Skeletal muscle satellite cell (primary cell): ENCODE measurements at regions not wholly inside any gene's neighbourhood (a gene's known extent, or its start where the extent isn't known, plus 50 kb on each side); places are given as distances from the start of the nearest gene placed in this dataset.

Experiments
- H3K27me3 ChIP-seq: 2 replicates; pipeline ENCODE4 v1.7.0; 2013; ENCODE audit warnings: low read length; ENCODE audit not compliant: control insufficient read depth, insufficient read depth
- H3K36me3 ChIP-seq: 2 replicates; pipeline ENCODE4 v1.7.0; 2013; ENCODE audit warnings: mild to moderate bottlenecking, control low read depth, low read length; ENCODE audit not compliant: insufficient read depth
- H3K4me1 ChIP-seq: 2 replicates; pipeline ENCODE4 v1.7.0; 2013; ENCODE audit warnings: low read length; ENCODE audit not compliant: control insufficient read depth, insufficient read depth
- H3K4me2 ChIP-seq: 2 replicates; pipeline ENCODE4 v1.7.0; 2013; ENCODE audit warnings: mild to moderate bottlenecking, low read length
- H3K4me3 ChIP-seq: 2 replicates; pipeline ENCODE4 v1.7.0; 2013; ENCODE audit warnings: low read length
- H3K9ac ChIP-seq: 2 replicates; pipeline ENCODE4 v1.7.0; 2013; ENCODE audit warnings: mild to moderate bottlenecking, low read depth, low read length, moderate library complexity
- H3K9me3 ChIP-seq: replicated peaks from 2 replicates; pipeline ENCODE4 v1.7.0; 2013; ENCODE audit warnings: mild to moderate bottlenecking, control low read depth, low read length

GRCh38 chr1:228850141-228851100 lies 115.1 kb downstream of the RHOU start:
- Histone ChIP-seq H3K4me1 (no peaks in the 10 kb centered on the region), H3K36me3 (no peaks in the 10 kb centered on the region), H3K4me3 (no peak overlapping the region), H3K9me3 (no peaks in the 10 kb centered on the region), H3K4me2 (no peak overlapping the region), H3K9ac (no peak overlapping the region), H3K27me3 (peaks cover 4% of the 10 kb centered on the region)

- no peak overlapping the region for H3K4me3 ChIP-seq
- peaks cover 4% of the 10 kb centered on the region for H3K27me3 ChIP-seq
- no peak overlapping the region for H3K4me2 ChIP-seq
- H3K9ac ChIP-seq: no peak overlapping the region
- H3K36me3 ChIP-seq: no peaks in the 10 kb centered on the region
- H3K9me3 ChIP-seq: no peaks in the 10 kb centered on the region
- H3K4me1 ChIP-seq: no peaks in the 10 kb centered on the region
These were observed 115.9 kb downstream of the RHOU start for GRCh38 chr1:228851193-228851592.

- Histone ChIP-seq H3K4me3 (no peak overlapping the region), H3K4me1 (no peaks in the 10 kb centered on the region), H3K9ac (no peak overlapping the region), H3K9me3 (no peaks in the 10 kb centered on the region), H3K4me2 (no peak overlapping the region), H3K27me3 (peaks cover 4% of the 10 kb centered on the region), H3K36me3 (no peaks in the 10 kb centered on the region)
These were observed 116.3 kb downstream of the RHOU start for GRCh38 chr1:228851618-228852017.

- peaks cover 4% of the 10 kb centered on the region for H3K27me3 ChIP-seq
- H3K36me3 ChIP-seq: no peaks in the 10 kb centered on the region
- H3K9me3 ChIP-seq: no peaks in the 10 kb centered on the region
- no peak overlapping the region for H3K4me3 ChIP-seq
- no peaks in the 10 kb centered on the region for H3K4me1 ChIP-seq
- no peak overlapping the region for H3K9ac ChIP-seq
- no peak overlapping the region for H3K4me2 ChIP-seq
These were observed 116.7 kb downstream of the RHOU start for GRCh38 chr1:228852024-228852423.

- H3K4me2 ChIP-seq: no peak overlapping the region
- H3K9me3 ChIP-seq: no peaks in the 10 kb centered on the region
- peaks cover 4% of the 10 kb centered on the region for H3K27me3 ChIP-seq
- H3K4me1 ChIP-seq: no peaks in the 10 kb centered on the region
- no peak overlapping the region for H3K9ac ChIP-seq
- no peak overlapping the region for H3K4me3 ChIP-seq
- H3K36me3 ChIP-seq: no peaks in the 10 kb centered on the region
These were observed 117.3 kb downstream of the RHOU start for GRCh38 chr1:228852511-228853088.

GRCh38 chr1:228853191-228853590 lies 117.9 kb downstream of the RHOU start:
- Histone ChIP-seq H3K4me1 (no peaks in the 10 kb centered on the region), H3K27me3 (peaks cover 4% of the 10 kb centered on the region)

GRCh38 chr1:228853637-228854036 lies 118.4 kb downstream of the RHOU start:
- no peak overlapping the region for H3K4me3 ChIP-seq
- H3K4me1 ChIP-seq: no peaks in the 10 kb centered on the region
- H3K27me3 ChIP-seq: peaks cover 4% of the 10 kb centered on the region
- H3K9me3 ChIP-seq: no peaks in the 10 kb centered on the region
- H3K9ac ChIP-seq: no peak overlapping the region
- H3K4me2 ChIP-seq: no peak overlapping the region
- no peaks in the 10 kb centered on the region for H3K36me3 ChIP-seq

More at GRCh38 chr1:228853191-228853590, 117.9 kb downstream of the RHOU start:
- no peak overlapping the region for H3K4me3 ChIP-seq
- no peaks in the 10 kb centered on the region for H3K9me3 ChIP-seq
- no peaks in the 10 kb centered on the region for H3K36me3 ChIP-seq
- H3K4me2 ChIP-seq: no peak overlapping the region
- no peak overlapping the region for H3K9ac ChIP-seq

GRCh38 chr1:228854907-228855306 lies 119.6 kb downstream of the RHOU start:
- H3K4me1 ChIP-seq: no peaks in the 10 kb centered on the region
- peaks cover 4% of the 10 kb centered on the region for H3K27me3 ChIP-seq
- H3K9me3 ChIP-seq: no peaks in the 10 kb centered on the region
- H3K36me3 ChIP-seq: no peaks in the 10 kb centered on the region
- H3K9ac ChIP-seq: no peak overlapping the region
- no peak overlapping the region for H3K4me2 ChIP-seq
- H3K4me3 ChIP-seq: no peak overlapping the region

GRCh38 chr1:228857611-228858010 lies 122.3 kb downstream of the RHOU start:
- Histone ChIP-seq H3K4me3 (no peak overlapping the region), H3K9me3 (no peaks in the 10 kb centered on the region), H3K4me1 (peaks cover 15% of the 10 kb centered on the region), H3K36me3 (no peaks in the 10 kb centered on the region), H3K27me3 (peaks cover 14% of the 10 kb centered on the region), H3K9ac (no peak overlapping the region), H3K4me2 (no peak overlapping the region)

GRCh38 chr1:228860911-228861831 lies 125.9 kb downstream of the RHOU start:
- H3K27me3 ChIP-seq: peaks cover 20% of the 10 kb centered on the region
- H3K9me3 ChIP-seq: no peaks in the 10 kb centered on the region
- H3K36me3 ChIP-seq: no peaks in the 10 kb centered on the region
- H3K4me2 ChIP-seq: peak overlapping the region; percentile 31
- H3K4me1 ChIP-seq: peaks cover 15% of the 10 kb centered on the region
- no peak overlapping the region for H3K9ac ChIP-seq
- H3K4me3 ChIP-seq: no peak overlapping the region

- H3K4me1 ChIP-seq: peaks cover 15% of the 10 kb centered on the region
These were observed 126.5 kb downstream of the RHOU start for GRCh38 chr1:228861832-228862180.

More at GRCh38 chr1:228861832-228862180, 126.5 kb downstream of the RHOU start:
- Histone ChIP-seq H3K9ac (no peak overlapping the region), H3K36me3 (no peaks in the 10 kb centered on the region), H3K4me2 (no peak overlapping the region), H3K27me3 (peaks cover 20% of the 10 kb centered on the region), H3K4me3 (no peak overlapping the region), H3K9me3 (no peaks in the 10 kb centered on the region)
